ENCODE measurements at regions not wholly inside any gene's neighbourhood (a gene's known extent, or its start where the extent isn't known, plus 50 kb on each side); places are given as distances from the start of the nearest gene placed in this dataset.
"Not testable (repeated sequence)": the region's sequence is repeated elsewhere in the genome, so short reads cannot be mapped to it uniquely, and the experiment has no call there.

DNA sequence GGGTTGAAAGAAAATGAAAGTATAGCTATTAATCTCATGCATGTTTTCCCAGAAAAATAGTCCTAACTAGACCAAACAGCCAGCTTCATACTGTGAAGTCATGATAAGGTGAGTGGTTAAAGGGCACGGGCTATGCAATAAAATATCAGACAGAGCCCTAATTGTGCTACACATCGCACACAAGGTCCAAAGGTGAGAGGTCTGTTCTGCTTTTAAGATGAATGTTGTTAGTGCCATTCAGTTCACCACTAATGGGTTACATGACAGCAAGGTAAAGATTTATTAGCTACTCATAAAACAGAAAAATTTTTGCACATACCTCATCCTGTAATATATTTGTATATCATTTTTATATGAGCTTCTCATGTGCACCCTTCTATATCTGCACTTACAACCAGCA, 105.0 kb upstream of the STK17B start:
- DNase-seq (ENCODE audit: low read depth in 2 of 2, low spot score in 1 of 2) = no peak

DNA sequence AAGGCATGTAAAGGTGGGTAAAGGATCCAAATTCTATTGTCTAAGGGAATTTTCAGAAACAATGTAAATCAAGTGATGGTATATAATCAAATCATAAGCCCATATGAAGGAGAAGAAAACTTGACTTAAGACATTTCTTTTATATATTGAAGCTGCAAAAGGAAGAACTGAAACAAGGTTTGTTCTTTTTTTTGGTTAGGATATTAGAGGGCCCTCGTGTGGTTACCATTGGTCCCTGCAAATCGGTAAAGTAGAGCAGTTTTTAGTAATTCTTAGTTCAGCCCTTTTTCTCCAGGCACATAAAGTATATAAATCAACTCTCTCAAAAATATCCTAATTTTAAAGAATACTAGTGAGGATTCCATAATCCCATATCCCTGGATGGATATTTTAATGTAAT, 105.6 kb upstream of the STK17B start:
- no peak for DNase-seq (ENCODE audit: low read depth in 2 of 2, low spot score in 1 of 2)

DNA sequence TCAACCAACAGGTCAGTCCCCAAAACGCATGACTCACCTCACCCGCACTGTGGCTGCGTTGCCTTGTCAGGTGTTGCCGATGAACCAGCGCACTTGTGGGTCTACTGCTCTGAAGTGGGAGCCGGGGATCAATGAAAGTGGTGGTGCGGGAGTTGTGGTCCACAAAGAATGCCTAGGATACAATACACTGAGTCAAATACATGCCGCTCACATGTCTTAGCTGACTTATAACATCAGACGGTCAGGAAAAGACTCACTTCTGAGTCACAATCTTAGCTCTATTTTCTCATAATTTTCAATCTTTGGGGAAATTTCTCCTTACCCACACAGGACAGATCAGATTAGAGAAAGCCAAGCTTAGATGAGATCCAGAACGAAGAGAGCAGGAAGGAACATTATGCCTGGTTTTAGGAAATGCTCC, 107.1 kb upstream of the STK17B start:
- no peak for DNase-seq (ENCODE audit: low read depth in 2 of 2, low spot score in 1 of 2)

DNA sequence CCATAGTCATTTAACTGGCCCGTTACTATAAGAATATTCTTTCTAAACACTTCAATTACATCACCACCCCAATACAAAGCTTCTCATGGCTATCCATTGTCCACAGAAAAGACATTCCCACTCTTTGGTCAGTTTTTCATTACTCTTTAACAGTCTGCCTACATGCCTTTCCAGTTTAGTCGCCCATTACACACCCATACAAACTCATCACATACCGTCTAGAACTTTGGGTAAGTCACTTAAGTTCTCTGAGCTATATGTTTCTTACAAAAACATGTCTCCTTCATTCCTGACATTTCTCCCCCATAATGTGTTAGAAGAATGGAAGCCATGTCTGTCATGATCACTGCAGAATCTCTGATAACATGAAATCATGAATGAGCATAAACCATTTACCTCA, 108.2 kb upstream of the STK17B start:
- DNase-seq (ENCODE audit: low read depth in 2 of 2, low spot score in 1 of 2) = no peak

DNA sequence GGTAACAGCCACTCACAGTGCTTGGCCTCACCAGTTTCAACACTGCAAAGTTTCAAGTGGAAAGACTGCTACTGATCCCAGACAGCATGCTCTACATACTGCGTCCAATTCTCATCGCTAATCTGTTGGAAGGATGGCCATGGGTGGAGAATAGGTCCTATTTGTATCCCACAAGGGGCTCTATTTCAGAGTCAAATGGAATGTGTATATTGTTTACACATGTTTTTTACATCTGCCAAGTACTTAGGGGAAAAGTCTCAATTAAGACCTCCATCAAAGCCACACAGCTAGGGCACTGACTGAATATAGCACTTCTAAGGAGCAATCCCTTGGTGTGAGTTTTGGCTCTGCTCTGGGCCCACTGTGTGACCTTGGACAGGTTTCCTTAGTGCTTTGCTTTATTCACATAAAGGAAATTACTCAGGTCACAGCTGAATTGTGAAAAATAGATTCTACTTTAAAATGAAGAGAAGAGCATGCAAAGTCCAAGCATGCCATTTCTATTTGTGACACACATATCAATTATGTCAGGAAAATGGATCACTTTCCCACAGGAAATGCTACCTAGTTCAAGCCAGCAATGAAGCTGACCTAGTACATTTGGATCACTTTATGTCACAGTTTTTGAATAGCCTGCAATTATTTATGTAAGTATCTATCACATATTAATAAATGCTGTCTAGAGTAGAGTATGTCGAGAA, 112.9 kb upstream of the STK17B start:
- no peak for DNase-seq (ENCODE audit: low read depth in 2 of 2, low spot score in 1 of 2)

DNA sequence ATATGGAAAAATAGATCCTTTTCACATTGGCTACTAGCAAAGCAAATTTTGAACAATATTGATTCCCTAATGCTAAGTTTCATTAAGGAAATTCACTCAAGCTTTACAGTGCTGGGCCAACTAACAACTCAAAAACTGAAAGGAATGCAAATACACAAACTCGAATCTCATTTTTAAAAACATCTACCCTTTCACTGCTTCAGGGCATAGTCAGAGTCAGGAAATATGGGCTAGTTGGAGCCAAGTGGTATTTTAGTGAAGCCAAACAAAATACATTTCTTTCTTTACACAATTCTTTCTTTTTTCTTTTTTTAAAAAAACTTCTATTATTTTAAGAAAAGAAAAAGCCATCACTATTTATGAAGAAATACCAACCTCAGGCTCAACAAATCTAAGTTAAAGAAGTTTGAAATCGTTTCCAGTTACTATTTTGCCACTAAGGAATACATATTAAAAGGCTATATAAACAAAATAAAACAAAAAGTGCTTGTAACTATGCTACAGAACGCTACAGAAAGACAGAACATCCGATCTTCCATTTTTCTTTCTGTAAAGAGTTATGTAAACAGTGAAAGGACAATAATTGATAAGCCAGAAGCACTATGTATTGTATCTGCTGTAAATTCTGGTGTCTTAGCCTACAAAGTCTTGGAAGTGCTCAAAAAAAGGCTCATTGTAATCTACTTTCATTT, 113.6 kb upstream of the STK17B start:
- DNase-seq (ENCODE audit: low read depth in 2 of 2, low spot score in 1 of 2) = no peak

DNA sequence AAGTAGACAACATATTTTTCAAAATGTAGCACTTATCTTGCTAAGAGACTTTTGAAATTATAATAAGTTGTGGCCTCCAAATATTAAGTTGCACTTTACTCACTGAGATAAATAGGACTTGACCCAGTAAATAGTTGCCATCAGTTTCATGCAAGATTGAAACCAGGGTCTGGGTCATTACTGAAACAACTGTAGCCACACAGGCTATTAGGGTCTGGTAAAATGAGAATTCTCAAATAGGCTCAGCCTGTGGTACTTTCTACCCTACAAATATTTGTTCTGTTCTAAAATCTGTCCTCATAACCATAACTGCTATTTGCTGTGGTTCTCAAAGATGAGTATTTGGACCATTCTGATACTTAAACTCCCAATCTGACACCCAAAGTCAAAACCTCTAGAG, 115.4 kb upstream of the STK17B start:
- DNase-seq (ENCODE audit: low read depth in 2 of 2, low spot score in 1 of 2) = no peak

DNA sequence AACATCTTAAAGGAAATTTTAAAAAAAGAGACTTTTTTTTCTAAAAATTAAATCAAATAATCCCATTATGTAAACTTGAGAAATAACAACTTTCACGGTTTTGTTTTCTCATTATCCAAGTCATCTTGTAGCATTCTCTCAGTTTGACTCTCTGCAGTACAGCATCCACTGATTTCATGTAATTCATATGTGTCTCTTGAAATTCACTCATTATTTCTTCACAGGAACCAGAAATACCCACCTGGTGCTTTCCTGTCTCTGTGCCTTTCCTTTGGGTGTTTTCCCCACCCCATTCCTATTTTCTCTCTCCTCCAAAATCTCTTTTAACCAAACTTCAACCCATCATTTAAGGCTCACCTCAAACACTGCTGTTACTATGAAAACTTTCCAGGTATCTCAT, 116.1 kb upstream of the STK17B start:
- DNase-seq (ENCODE audit: low read depth in 2 of 2, low spot score in 1 of 2) = no peak

DNA sequence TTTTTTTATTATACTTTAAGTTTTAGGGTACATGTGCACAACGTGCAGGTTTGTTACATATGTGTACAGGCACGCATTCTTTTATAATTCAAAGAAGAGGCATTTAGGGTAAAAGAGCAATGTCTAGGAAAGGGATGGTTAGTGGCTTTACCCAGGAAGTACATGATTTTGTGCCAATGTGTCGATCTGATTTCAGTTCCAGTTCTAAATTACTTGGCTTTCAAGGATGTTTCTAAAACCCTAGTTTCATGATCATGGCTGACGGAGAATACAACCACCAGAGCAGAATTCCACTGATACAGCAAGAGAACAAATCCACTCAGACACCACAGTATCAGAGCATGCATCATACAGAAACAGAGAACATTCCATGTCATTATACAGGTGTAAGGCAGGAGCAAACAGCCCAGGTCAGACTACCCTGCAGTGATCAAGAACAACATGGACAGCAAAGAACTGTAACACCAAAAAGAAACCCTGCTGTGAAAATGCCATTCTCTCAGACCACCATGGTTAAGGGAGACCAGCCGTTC, 116.7 kb upstream of the STK17B start:
- no peak for DNase-seq (ENCODE audit: low read depth in 2 of 2, low spot score in 1 of 2)

DNA sequence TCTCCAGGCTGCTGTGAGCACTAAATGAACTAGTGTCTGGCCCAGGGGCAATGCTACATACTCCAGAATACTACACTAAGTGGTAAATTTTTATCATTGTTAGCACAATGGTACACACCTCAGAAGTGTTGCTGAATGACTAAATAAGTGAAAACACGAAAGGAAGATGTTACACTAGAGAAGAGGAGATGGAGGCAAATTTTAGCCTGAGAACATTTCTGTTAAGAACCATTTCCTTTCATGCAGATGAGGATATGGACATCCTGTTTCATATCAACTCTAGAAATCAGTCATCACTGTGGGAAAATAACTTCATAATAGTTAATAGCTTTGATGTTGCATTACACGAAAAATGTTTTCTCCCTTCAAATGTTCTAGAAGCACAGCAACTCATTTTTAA, 117.6 kb upstream of the STK17B start:
- no peak for DNase-seq (ENCODE audit: low read depth in 2 of 2, low spot score in 1 of 2)

DNA sequence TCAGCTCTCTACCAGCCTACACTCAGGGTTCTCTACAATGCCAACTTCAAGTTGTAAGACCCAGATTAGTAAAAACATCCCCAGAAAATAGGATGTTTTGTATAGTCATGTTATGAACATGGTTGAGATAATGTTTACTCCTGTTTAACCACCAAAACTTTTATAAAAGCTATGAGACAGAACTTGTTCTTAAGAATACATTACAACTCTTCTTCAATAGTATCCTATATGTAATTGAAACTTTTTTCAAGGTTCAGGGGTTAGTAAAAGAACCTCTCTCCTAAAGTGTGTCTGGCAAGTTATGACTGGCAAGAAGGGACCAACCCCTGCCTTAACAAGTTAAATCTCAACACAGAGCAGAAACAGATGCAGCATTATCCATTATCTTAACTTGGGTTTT, 118.8 kb upstream of the STK17B start:
- DNase-seq (ENCODE audit: low read depth in 2 of 2, low spot score in 1 of 2) = no peak

DNA sequence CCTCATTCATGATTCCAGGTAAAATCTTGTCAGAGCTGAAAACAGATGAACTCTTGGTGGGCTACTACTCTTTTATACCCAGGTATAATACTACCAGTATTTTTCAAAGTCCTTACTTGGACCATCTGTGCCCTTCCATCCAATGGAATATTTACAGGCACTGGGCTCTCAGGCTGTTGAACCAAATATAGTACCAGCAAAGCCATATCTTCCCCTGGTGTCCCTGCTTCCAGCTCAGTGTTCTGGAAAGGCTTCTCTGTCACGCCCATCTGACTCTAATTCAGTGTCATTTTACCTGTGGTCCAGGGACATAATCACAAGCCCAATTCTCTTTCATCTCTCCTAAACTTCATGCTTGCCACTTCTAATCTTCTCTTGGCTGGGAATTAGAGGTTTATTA, 119.2 kb upstream of the STK17B start:
- DNase-seq (ENCODE audit: low read depth in 2 of 2, low spot score in 1 of 2) = no peak

DNA sequence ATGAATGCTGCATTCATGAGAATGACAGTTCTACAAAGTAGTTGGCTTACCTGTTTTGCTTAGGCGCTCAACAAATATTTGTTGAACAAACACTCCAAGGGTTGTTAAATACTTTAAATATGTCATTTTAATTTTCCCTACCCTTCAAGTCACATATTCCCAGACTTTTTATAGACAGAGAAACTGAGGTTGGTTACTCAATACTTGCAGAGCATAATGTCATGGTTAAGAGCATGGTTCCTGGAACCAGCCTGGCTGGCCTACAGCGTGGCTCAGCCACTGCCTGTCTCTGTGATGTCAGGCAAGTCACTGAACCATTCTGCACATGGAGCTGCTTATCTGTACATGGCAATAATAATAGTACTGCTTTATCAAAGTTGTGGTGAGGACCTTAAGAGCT, 120.0 kb upstream of the STK17B start:
- DNase-seq (ENCODE audit: low read depth in 2 of 2, low spot score in 1 of 2) = no peak

DNA sequence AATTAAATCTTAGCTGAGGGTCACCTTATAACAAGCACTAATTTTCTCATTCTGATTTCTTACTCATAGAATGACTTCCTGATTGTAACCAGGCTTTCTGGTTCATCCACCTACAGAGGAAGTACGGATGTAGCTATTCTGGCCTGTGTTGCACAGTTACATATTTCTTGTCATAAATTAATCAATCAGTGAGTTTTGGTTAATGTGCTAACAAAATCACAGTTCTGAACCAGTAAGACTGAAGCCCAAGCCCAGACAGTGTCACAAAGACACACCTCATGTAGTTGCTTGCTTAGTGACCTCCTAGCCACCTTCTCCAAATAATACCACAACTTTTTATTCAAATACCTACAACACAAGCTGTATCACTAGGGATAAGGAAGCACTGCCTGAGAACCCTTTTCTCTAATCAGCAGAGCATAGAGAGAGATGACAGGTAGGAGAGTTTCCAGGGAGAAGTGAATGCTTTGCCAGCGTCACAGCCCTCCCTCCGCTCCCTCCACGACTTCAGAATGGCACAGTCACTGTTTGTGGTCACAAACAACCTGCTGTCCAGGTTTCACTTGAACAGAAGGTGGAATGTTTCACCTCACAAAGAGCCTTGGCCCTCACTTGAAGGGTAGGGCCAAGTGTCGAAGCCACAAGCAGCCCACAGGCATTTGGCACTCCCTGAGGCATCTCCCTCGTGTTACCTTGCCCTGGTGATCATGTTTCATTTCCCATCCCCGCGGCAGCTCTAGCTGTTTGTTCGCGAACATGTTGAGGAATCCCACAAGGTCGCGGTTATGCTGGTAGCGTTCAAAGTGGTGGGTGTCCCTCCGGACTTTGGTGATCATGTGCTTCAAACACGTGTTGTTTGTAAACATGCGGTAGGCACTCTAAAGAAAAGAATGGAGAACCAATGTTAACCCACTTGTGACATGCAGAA, 120.8 kb upstream of the STK17B start:
- DNase-seq (ENCODE audit: low read depth in 2 of 2, low spot score in 1 of 2) = no peak

DNA sequence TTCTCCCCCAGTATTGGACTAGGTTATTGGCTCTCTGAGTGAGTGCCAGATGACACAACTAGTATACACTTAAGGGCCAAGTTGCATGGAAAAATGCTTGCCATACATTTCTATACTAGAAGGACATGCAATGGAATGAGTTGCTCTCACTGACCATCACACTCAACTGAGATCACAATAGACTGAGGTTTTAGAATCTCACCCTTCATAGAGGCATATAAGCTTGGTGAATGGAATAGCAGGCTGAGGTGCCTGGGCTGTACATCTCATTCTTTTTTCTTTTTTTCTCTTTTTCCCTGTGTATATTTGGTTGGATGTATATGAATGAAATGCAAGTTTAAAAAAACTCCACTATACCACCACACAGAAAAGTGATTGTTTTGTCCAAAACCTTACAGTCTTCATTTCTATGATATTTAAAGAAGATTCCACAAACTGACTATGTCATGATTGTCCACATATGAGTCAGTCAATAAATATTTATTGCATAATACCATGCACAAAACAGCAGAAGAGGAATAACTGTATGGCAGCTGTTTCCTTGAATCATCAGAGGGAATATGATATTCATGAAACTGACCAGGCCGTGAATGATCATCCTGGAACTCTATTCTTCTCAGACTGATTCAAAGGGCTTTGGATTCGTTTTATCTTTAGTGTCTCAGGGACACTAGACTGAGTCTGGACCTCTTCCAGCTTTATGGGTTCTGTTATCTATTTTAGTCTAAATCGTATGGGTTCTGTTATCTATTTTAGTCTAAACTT, 122.6 kb upstream of the STK17B start:
- DNase-seq (ENCODE audit: low read depth in 2 of 2, low spot score in 1 of 2) = no peak

DNA sequence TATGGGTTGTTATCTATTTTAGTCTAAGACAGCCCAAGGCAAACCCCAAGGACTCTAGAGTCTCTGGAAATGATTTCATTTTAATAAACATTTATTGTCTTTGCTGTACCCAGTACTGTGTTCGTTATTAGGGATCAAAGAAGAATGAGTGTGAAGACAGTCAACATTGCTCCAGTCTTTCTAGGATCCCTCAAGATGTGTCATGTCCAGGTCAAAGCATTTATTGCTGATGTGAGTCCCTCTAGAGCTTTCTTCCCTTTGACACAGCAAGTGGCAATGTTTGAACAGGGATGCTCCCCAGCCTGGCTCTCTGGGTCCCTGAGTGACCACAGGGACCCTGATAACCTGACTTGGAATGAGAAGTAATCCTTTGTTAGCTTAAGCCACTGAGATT, 123.1 kb upstream of the STK17B start:
- DNase-seq (ENCODE audit: low read depth in 2 of 2, low spot score in 1 of 2) = no peak

DNA sequence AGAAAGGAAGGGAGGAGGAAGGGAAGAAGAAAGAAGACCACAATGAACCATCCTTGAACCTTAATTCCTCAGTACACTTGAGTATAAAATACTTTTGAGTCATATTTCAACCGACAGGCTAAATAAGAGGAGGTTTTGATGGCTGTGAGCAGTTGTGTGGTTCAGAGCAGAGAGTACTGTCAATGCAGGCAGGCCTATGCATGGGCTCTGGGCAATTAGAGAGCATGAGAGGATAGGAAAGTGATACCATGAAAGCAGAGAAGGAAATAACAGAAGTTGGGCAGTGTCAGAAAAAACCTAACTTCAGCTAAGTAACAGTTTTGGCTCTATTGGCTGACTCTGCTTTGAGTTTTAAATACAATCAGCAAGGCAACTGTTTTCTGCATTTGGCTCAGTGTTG, 123.6 kb upstream of the STK17B start:
- no peak for DNase-seq (ENCODE audit: low read depth in 2 of 2, low spot score in 1 of 2)

DNA sequence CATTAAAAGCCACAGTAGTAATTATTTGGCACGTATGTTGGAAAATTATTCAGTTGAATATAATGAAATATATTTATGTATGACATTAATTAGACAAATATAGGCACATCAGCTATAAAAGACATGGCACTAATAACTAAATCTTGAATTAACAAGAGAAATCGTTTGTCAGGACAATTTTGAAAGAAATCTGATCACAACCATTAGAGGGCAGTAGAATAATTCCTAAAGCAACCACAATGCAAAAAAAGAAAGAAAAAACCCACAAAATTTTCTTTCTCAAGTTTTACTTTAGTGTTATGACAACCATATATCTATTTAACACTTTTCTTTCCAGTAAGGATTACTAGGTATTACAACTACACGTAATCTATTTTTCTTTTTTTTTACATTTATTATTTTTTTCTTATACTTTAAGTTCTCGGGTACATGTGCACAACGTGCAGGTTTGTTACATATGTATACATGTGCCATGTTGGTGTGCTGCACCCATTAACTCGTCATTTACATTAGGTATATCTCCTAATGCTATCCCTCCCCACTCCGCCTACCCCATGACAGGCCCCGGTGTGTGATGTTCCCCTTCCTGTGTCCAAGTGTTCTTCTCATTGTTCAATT, 126.8 kb upstream of the STK17B start:
- DNase-seq (ENCODE audit: low read depth in 2 of 2, low spot score in 1 of 2) = not testable (repeated sequence)

DNA sequence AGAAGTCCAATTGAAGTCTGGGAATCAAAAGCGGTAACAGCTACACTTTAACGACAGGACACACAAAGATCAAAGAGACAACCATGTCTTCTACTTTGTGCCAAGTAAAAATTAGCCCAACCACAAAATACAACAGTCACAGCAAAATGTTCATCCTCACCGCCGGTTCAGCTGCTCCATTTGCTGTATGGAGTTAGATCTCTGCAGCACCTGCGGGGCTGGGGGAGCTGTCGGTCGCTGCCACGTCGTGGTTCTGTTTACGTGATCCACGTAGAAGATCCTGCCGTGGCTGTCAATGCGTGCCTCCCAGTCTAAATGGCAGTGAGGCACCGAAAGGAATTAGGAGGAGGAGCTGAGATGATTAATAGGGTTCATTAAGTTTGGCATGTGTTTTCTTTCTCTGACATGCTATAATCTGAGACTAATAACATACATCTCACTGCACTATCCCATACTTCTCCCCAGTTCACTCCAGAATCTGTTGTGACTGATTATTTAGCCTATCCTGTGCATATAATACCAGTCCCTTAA, 136.5 kb upstream of the STK17B start:
- DNase-seq (ENCODE audit: low read depth in 2 of 2, low spot score in 1 of 2) = no peak

DNA sequence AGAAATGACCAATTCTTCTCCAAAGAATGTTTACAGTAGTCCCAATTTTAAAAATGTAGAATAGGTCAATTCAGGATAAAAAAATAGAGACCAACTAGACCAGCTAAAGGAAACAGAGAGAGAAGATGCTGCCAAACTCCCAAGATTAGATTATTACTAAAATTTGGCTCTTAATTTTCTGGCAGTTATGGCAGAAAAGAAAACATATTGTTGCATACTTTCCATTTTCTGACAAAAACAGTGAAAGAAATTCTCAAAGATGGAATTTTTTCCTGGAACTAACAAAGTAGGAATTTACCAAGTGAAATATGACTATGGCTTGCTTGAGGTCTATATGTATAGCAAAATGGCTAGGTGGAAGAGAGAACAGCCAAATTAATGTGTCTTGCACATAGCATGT, 138.3 kb upstream of the STK17B start:
- DNase-seq (ENCODE audit: low read depth in 2 of 2, low spot score in 1 of 2) = no peak
